Gastroesophageal sphincter (tissue), 3 donors: ENCODE measurements at regions not wholly inside any gene's neighbourhood (a gene's known extent, or its start where the extent isn't known, plus 50 kb on each side); places are given as distances from the start of the nearest gene placed in this dataset.

Source experiments
- EP300 ChIP-seq: sonication (generic); formaldehyde crosslinking; IDR thresholded peaks from one replicate; pipeline ENCODE4 v1.6.1; 2017; ENCODE audit warnings: antibody characterized with exemption, mild to moderate bottlenecking
- POLR2A ChIP-seq, 2 donors: fragments of 450-650 bp; IDR thresholded peaks; one replicate each; pipeline ENCODE4 v1.6.1; 2017; ENCODE audit warnings: antibody characterized with exemption in 2 of 2, mild to moderate bottlenecking in 2 of 2, moderate library complexity in 1 of 2
- POLR2AphosphoS5 ChIP-seq: sonication (generic); formaldehyde crosslinking; IDR thresholded peaks from one replicate; pipeline ENCODE4 v1.6.1; 2017; ENCODE audit warnings: antibody characterized with exemption
- TF ChIP-seq, protein P1 (sequence below), 4 experiments: fragments of 200-600 bp in 2 of 4; fragments of 450-650 bp in 2 of 4; sonication (generic) in 1 of 4; IDR thresholded peaks; one replicate each; pipeline ENCODE4 v1.5.1; 2017 to 2019; ENCODE audit warnings: antibody characterized with exemption in 4 of 4, mild to moderate bottlenecking in 2 of 4, moderate library complexity in 2 of 4

DNA sequence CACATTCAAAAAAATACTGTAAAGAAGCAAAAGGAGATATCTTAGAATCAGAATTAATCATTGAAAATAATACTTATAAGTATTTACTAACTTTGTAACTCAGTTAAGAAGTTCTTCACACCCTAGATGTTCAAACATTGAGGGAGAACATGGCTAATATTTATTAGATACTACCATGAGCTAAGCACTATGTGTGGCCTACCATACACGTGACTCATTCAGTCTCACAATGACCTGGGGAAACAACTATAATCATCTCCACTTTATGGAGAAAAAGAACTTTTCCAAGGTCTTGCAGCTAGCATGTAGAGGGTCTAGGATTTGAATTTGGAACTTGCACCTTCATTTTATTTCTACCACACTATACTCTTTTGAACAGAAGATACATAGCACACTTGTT lies 361.9 kb upstream of the CFAP20DC start:
- TF ChIP-seq, protein P1, sequence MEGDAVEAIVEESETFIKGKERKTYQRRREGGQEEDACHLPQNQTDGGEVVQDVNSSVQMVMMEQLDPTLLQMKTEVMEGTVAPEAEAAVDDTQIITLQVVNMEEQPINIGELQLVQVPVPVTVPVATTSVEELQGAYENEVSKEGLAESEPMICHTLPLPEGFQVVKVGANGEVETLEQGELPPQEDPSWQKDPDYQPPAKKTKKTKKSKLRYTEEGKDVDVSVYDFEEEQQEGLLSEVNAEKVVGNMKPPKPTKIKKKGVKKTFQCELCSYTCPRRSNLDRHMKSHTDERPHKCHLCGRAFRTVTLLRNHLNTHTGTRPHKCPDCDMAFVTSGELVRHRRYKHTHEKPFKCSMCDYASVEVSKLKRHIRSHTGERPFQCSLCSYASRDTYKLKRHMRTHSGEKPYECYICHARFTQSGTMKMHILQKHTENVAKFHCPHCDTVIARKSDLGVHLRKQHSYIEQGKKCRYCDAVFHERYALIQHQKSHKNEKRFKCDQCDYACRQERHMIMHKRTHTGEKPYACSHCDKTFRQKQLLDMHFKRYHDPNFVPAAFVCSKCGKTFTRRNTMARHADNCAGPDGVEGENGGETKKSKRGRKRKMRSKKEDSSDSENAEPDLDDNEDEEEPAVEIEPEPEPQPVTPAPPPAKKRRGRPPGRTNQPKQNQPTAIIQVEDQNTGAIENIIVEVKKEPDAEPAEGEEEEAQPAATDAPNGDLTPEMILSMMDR (IDR thresholded peaks at IDR 0.05) = no peak
- TF ChIP-seq POLR2A (IDR thresholded peaks at IDR 0.05) = no peak
- no peak for TF ChIP-seq POLR2AphosphoS5
- TF ChIP-seq EP300 = no peak
